ENCODE measurements at regions not wholly inside any gene's neighbourhood (a gene's known extent, or its start where the extent isn't known, plus 50 kb on each side); places are given as distances from the start of the nearest gene placed in this dataset.
"Not testable (repeated sequence)": the region's sequence is repeated elsewhere in the genome, so short reads cannot be mapped to it uniquely, and the experiment has no call there.

GRCh38 chr2:114274957-114275356 is 167.5 kb upstream of the DPP10 start:
- no peak for DNase-seq

GRCh38 chr2:114281188-114281587 is 161.3 kb upstream of the DPP10 start:
- DNase-seq: no peak

- DNase-seq: no peak
Observed at GRCh38 chr2:114283774-114284173, 158.7 kb upstream of the DPP10 start.

- DNase-seq: no peak
Observed at GRCh38 chr2:114286438-114286837, 156.0 kb upstream of the DPP10 start.

- DNase-seq: no peak
Observed at GRCh38 chr2:114293355-114293754, 149.1 kb upstream of the DPP10 start.

GRCh38 chr2:114294741-114295140 is 147.7 kb upstream of the DPP10 start:
- no peak for DNase-seq

- not testable (repeated sequence) for DNase-seq
Observed at GRCh38 chr2:114300351-114300750, 142.1 kb upstream of the DPP10 start.

GRCh38 chr2:114316532-114317300 is 125.7 kb upstream of the DPP10 start:
- DNase-seq: no peak

- DNase-seq: no peak
Observed at GRCh38 chr2:114330594-114330993, 111.8 kb upstream of the DPP10 start.

GRCh38 chr2:114331934-114332333 is 110.5 kb upstream of the DPP10 start:
- no peak for DNase-seq

GRCh38 chr2:114345246-114345645 is 97.2 kb upstream of the DPP10 start:
- no peak for DNase-seq

GRCh38 chr2:114346658-114347057 is 95.8 kb upstream of the DPP10 start:
- DNase-seq: no peak

GRCh38 chr2:114350186-114350725 is 92.2 kb upstream of the DPP10 start:
- no peak for DNase-seq

GRCh38 chr2:114352988-114353387 is 89.5 kb upstream of the DPP10 start:
- DNase-seq: no peak

GRCh38 chr2:114354199-114354598 is 88.2 kb upstream of the DPP10 start:
- DNase-seq: no peak

- peak; percentile 15 to 28 for DNase-seq
Observed at GRCh38 chr2:114368705-114369104, 73.7 kb upstream of the DPP10 start.

GRCh38 chr2:114371721-114372120 is 70.7 kb upstream of the DPP10 start:
- not testable (repeated sequence) for DNase-seq

- no peak for DNase-seq
Observed at GRCh38 chr2:114373591-114373990, 68.8 kb upstream of the DPP10 start.

GRCh38 chr2:114384441-114384840 is 58.0 kb upstream of the DPP10 start:
- no peak for DNase-seq

- no peak for DNase-seq
Observed at GRCh38 chr2:114389021-114389420, 53.4 kb upstream of the DPP10 start.
